Stimulated activated CD4-positive, alpha-beta T cell treated with anti-CD3 and anti-CD28 coated beads, Interleukin-4, amount 100 ng/mL, for 48 hours (primary cell): ENCODE measurements at regions not wholly inside any gene's neighbourhood (a gene's known extent, or its start where the extent isn't known, plus 50 kb on each side); places are given as distances from the start of the nearest gene placed in this dataset.
A peak's percentile ranks its signal among the peaks of the same experiment; 100 is the strongest.
"Not testable (repeated sequence)": the region's sequence is repeated elsewhere in the genome, so short reads cannot be mapped to it uniquely, and the experiment has no call there.

ENCODE experiments used
- DNase-seq, 2 donors: peaks; one replicate each; pipeline ENCODE4 v3.0.0-alpha.2; 2020; ENCODE audit warnings: low read depth in 2 of 2

DNA sequence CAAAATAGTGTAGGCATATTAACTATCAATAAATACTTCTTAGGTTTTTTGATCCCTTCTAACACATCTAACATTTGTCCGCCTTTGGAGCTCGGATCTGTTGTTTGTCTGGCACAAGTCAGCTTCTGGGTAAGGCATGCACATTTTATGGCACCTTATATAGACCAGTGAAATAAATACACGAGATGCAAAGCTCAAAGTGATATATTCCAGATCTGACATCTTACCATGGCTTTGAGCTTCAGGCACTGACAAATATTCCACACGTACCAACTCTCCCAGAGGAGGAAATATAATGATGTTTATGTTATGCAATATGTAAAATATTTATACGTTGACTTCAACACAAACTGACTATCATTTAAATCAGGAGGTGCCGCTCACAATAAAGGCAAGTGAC lies 430.1 kb upstream of the SMIM21 start:
- DNase-seq = no peak

DNA sequence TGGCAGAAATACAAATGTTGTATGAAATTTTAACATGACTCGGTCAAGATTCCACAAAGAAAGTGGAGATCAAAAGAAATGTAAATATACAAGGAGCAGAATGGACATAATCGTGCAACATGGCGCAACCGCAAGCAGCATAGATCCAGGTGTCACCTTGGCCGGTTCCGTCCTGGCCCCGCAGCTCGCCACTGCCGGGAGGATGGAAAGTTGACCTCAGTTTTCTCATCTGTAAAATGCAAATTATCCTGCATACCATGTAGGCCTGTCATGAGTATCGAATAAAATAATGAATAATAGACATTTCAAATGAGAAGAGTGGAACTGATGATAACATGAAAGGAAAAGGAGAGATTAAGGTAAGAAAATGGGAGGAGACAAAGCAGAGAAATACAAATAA lies 427.3 kb upstream of the SMIM21 start:
- DNase-seq = no peak

GRCh38 chr18:75854174-75854573 lies 426.7 kb upstream of the SMIM21 start:
- peak in 1 of 2 donors; percentile 15 for DNase-seq

- DNase-seq = no peak
Observed at GRCh38 chr18:75846321-75846720, 418.8 kb upstream of the SMIM21 start.

GRCh38 chr18:75845413-75845812 lies 417.9 kb upstream of the SMIM21 start:
- no peak for DNase-seq

GRCh38 chr18:75844146-75844545 lies 416.6 kb upstream of the SMIM21 start:
- DNase-seq = no peak

DNA sequence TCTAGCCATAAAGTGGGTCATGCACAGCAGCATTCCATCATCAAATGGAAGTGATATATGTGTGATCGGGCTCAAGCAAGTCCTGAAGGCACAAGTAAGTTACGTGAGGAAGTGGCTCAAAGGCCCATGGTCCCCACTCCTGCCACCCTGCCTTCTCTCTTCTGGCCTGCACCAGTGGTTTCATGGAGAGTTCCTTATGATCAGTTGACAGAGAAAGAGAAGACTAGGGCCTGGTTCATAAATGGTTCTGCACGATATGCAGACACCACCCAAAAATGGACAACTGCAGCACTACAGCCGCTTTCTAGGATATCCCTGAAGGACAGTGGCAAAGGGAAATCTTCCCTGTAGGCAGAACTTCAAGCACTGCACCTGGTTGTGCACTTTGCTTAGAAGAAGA lies 412.6 kb upstream of the SMIM21 start:
- no peak for DNase-seq

DNA sequence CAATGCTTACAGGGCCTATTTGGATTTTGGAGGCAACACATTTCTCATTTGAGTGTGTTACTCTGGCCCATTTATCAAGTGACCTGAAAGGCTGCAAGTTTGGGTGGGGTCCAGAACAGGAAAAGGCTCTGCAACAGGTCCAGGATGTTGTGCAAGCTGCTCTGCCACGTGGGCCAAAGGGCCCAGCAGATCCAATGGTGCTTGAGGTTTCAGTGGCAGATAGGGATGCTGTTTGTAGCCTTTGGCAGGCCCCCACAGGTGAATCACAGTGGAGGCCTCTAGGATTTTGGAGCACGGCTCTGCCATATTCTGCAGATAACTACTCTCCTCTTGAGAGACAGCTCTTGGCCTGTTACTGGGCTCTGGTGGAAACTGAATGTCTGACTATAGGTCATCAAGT lies 412.2 kb upstream of the SMIM21 start:
- not testable (repeated sequence) for DNase-seq

GRCh38 chr18:75839041-75839440 lies 411.5 kb upstream of the SMIM21 start:
- DNase-seq = no peak

DNA sequence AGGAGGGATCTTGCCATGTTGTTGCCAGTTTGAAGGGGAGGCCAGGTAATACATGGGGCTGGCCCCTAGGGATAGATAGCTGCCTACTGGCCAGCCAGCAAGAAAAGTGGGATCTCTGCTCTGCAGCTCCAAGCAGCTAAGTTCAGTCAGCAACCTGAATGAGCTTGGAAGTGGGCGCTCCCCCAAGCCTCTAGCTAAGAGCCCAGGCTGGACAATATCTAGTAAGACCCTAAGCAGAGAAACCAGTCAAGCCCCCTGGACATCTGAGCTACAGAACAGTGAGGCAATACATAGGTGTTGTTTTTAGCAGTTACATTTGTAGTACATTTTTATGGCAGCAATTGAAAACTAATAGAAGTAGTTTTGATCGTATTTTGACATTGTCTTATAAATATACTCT lies 409.8 kb upstream of the SMIM21 start:
- DNase-seq = no peak

DNA sequence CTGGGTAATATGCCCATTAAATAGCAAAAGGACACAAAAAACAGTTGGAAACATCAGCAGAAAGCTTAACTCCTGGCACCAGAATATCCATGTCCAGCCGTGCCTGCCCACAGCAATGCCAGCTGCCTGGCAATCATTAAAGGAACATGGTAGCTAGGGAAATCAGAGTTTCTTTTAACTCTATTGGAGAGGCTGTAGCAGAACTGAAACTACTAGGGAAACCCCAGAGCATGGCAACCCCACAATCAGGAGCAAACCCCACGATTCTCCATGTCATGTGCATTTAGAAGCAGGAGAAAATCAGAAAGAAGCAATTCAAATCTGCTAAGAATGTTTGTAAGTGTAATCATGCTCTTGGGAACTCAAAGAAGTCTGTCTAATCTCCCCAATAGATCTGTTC lies 409.0 kb upstream of the SMIM21 start:
- DNase-seq = no peak

- DNase-seq = no peak
Observed at GRCh38 chr18:75831960-75832359, 404.5 kb upstream of the SMIM21 start.

DNA sequence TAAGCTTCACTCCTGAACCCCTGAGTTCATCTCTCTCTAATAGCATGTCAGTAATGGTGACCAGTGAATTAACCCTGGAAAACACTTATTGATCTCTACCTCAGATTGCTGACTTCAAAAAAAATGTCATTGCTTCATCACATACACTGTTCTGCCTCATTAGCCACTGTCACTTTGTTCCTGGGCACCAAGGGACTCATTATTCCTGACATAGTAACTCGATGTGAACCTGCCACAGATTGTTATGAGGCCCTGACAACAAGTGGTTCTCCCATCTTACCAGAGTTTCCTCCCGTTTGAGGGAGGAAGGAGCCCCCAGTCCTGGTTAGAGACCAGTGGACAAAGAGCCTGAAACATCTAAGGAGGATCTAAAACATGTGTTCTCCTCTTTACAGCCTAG lies 403.3 kb upstream of the SMIM21 start:
- DNase-seq = no peak

- DNase-seq = no peak
Observed at GRCh38 chr18:75829091-75829490, 401.6 kb upstream of the SMIM21 start.

DNA sequence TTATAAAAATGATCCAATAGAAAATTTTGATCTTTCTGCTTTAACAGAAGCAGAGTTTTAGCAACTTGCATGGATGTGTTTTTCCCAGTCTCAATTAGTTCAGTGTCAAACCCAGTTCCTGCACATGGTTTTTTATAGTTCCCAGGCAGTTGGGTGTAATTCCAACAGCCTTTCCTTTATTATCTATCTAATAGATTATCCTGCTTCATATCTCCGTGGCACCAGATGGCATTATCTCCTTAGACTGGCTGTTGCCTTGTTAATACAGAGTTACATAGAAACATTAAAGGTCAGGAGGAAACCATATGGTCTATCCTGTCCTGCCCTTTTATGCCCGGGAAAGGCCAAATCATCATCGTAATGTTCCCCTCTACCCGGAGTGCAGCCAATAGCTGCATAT lies 400.9 kb upstream of the SMIM21 start:
- DNase-seq = no peak

GRCh38 chr18:75827751-75828287 lies 400.3 kb upstream of the SMIM21 start:
- DNase-seq = no peak

DNA sequence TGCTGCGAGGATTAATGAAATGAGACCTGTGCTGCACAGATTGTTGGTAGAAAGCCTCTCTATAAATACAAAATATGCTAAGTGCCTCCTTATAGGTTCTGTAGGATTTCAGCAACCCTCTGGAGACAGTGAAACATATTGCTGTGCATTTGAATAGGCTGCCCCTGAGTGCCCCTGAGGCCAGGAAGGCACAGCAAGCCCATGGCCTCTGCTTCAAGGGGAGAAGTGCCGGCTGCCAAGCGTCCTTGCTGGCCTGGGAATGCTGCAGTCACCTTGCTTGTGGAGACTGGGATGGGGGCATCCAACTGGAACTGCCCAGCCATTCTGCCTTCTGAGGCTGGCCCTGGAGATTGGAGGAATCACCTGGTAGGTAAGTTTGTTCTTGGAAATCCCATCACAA lies 397.2 kb upstream of the SMIM21 start:
- no peak for DNase-seq

DNA sequence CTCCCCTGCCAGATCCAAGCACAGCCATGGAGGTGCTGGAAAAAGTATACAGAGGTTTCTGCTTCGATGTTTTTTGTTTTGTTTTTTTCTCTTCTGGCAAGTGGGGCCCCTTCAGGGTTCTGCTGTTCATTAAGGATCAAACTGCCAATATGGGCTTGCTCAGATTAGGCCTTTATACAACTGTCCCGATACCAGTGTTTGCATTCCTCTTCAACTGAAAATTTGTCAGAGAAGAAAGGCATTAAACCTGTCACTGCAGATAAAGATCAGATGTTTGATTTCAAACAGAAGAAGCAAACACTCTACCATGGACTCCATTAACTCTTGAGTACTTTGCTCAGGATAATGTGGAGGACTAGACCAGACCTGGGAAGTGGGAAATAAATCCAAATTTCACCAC lies 396.0 kb upstream of the SMIM21 start:
- DNase-seq = no peak

DNA sequence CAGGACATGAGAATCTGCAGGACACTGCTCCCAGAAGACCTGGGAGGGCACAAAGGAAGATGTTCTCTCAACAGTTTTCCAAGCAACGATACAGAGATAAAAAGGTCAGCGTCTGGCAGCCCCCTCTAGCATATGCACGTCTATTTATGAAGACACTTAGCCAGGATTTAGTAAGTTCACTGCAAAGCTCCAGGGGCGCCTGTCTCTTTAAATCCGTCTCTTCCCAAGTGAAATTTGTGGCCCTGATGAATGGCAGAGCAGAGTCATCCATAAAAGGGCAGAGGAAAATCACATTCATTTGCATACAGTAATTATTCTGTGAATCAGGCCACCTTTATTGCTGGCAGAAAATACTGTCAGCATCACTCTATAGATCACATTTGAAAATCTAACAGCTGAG lies 390.9 kb upstream of the SMIM21 start:
- no peak for DNase-seq

DNA sequence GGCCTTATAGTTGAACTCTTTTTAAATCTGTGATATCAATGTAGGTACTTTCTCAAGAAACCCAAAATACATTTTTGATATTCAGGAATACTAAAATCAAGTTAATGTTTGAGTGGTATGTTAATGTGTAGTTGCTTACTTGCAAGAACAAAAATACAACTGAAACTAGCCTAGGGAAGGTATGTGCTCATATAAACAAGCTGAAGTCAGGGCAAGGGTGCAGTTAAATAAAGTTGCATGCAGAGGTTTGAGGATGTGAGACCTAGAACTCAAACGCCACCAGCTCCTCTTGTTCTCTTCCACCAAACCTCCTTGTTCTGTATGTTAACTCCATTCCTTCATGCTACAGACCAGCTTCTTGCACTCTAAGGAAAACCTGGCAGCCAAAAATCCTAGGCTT lies 388.3 kb upstream of the SMIM21 start:
- DNase-seq = no peak

DNA sequence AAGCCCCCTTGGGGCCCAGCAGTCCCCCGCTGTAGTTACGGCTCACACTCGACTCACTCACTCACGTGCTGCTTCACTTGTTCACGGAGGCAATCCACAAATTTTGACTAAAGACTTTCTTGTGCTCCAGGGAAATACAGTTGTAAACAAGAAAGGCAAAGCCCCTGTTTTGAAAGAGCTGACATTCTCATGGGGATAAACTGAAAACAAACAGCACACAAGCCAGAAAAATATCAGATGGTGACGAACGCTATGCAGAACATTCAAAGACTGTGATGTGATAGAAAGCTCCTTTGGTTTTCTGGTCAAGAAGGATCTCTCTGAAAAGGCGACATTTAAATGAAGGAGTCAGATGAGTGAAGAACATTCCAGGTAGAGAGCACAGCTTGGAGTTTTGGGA lies 385.3 kb upstream of the SMIM21 start:
- DNase-seq = no peak

- no peak for DNase-seq
Observed at GRCh38 chr18:75810961-75811551, 383.6 kb upstream of the SMIM21 start.

GRCh38 chr18:75810516-75810915 lies 383.0 kb upstream of the SMIM21 start:
- DNase-seq = no peak

DNA sequence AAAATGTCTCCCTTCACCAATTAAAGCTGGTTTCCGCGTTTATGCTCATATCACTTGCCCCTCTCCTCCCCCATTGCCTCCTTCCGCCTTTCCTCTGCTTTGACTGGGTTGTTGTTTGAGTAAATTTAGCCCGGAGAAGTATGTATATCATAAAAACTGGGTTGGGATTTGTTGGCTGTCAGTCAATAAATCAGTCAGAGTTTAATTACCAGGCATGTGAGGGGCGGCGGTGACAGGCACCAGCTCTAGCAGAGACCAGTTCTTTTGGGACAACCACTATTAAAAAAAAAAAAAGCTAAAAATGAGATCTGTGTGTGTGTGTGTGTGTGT lies 382.4 kb upstream of the SMIM21 start:
- no peak for DNase-seq
